Upper lobe of left lung (tissue), 6 donors: ENCODE measurements at regions not wholly inside any gene's neighbourhood (a gene's known extent, or its start where the extent isn't known, plus 50 kb on each side); places are given as distances from the start of the nearest gene placed in this dataset.

Experiments
- ATAC-seq, 2 donors: fragments of 200-7000 bp; cut with Tn5 transposase; one replicate each; pipeline ENCODE4 v1.9.1; 2022; ENCODE audit warnings: mild to moderate bottlenecking in 2 of 2, moderate library complexity in 2 of 2; ENCODE audit not compliant: low FRiP score in 2 of 2
- DNase-seq, 2 donors: peaks; one replicate each; pipeline ENCODE4 v3.0.0-alpha.2; 2019 to 2020
- H3K27ac ChIP-seq, 4 donors: fragments of 200-600 bp; sonication (generic); one replicate each; pipeline ENCODE4 v1.5.1; 2016 to 2019
- H3K27me3 ChIP-seq, 4 donors: fragments of 200-600 bp; sonication (generic); one replicate each; pipeline ENCODE4 v1.5.1; 2017 to 2019
- H3K36me3 ChIP-seq, 4 donors: fragments of 200-600 bp; sonication (generic); one replicate each; pipeline ENCODE4 v1.5.1; 2016 to 2019
- H3K4me1 ChIP-seq, 4 donors: fragments of 200-600 bp; sonication (generic); one replicate each; pipeline ENCODE4 v1.5.1; 2018 to 2019
- H3K4me3 ChIP-seq, 4 donors: fragments of 200-600 bp; sonication (generic); one replicate each; pipeline ENCODE4 v1.5.1; 2017 to 2019; ENCODE audit warnings: mild to moderate bottlenecking in 2 of 4, moderate library complexity in 1 of 4
- H3K9me3 ChIP-seq, 4 donors: fragments of 200-600 bp; sonication (generic); one replicate each; pipeline ENCODE4 v1.5.1; 2018 to 2019
- EP300 ChIP-seq, 4 donors: sonication (generic); formaldehyde crosslinking; IDR thresholded peaks; one replicate each; pipeline ENCODE4 v1.5.1; 2017; ENCODE audit warnings: antibody characterized with exemption in 4 of 4, control low read depth in 2 of 4
- POLR2A ChIP-seq, 4 donors: fragments of 450-650 bp; IDR thresholded peaks; one replicate each; pipeline ENCODE4 v1.5.1; 2016 to 2017; ENCODE audit warnings: antibody characterized with exemption in 4 of 4, mild to moderate bottlenecking in 2 of 4
- POLR2AphosphoS5 ChIP-seq, 2 donors: sonication (generic); formaldehyde crosslinking; IDR thresholded peaks; one replicate each; pipeline ENCODE4 v1.5.1; 2017; ENCODE audit warnings: antibody characterized with exemption in 2 of 2
- WGBS, 2 donors: methylation state at CpG; one replicate each; pipeline ENCODE4 v1.1.5; 2017 to 2018; 5-methylcytosine and 5-hydroxymethylcytosine counted together
- TF ChIP-seq, protein P1 (sequence below), 6 experiments: fragments of 450-650 bp in 4 of 6; fragments of 200-600 bp in 2 of 6; sonication (generic) in 2 of 6; IDR thresholded peaks; one replicate each; pipeline ENCODE4 v1.5.1; 2016 to 2019; ENCODE audit warnings: antibody characterized with exemption in 6 of 6
- donor health status: DM: no; HTN: no; CAD: no; lungs with moderate emphysema.
- donor health status: DM: no; HTN: yes; CAD: no; lungs with severe emphysema.

DNA sequence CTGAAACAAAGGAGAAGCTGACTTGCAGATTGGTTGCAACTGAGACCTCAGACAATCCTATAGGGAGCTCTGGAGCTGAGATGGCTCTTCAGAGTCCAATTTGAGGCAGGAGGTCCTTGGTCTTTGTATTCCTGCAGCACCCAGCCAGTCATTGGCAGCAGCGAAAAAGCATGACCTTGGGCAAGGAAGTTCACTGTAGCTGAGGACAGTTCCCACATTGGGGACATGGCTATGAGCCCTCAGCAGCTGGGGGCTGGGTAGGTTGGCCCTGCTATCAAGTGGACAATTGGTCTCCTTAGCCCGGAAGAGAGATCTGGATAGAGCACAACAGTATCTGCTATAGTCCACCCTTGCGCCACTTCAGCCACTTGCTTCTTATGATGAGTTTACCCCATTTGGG lies 56.9 kb upstream of the ATP6AP2 start:
- no peak for TF ChIP-seq EP300 (IDR thresholded peaks at IDR 0.05)
- no peak for TF ChIP-seq POLR2AphosphoS5 (IDR thresholded peaks at IDR 0.05)
- TF ChIP-seq POLR2A (IDR thresholded peaks at IDR 0.05) = no peak
- TF ChIP-seq, protein P1, sequence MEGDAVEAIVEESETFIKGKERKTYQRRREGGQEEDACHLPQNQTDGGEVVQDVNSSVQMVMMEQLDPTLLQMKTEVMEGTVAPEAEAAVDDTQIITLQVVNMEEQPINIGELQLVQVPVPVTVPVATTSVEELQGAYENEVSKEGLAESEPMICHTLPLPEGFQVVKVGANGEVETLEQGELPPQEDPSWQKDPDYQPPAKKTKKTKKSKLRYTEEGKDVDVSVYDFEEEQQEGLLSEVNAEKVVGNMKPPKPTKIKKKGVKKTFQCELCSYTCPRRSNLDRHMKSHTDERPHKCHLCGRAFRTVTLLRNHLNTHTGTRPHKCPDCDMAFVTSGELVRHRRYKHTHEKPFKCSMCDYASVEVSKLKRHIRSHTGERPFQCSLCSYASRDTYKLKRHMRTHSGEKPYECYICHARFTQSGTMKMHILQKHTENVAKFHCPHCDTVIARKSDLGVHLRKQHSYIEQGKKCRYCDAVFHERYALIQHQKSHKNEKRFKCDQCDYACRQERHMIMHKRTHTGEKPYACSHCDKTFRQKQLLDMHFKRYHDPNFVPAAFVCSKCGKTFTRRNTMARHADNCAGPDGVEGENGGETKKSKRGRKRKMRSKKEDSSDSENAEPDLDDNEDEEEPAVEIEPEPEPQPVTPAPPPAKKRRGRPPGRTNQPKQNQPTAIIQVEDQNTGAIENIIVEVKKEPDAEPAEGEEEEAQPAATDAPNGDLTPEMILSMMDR (IDR thresholded peaks at IDR 0.05) = no peak
- WGBS, 2 donors = 80 to 85% methylated on average over 3 of the region's 3 CpGs
- no peak for ATAC-seq
- no peak overlapping the region for H3K4me3 ChIP-seq
- H3K36me3 ChIP-seq = no peaks in the 10 kb centered on the region
- H3K27ac ChIP-seq = no peak overlapping the region
- H3K9me3 ChIP-seq = no peaks in the 10 kb centered on the region
- no peak for DNase-seq
- H3K4me1 ChIP-seq = no peaks in the 10 kb centered on the region
- H3K27me3 ChIP-seq = no peaks in the 10 kb centered on the region

DNA sequence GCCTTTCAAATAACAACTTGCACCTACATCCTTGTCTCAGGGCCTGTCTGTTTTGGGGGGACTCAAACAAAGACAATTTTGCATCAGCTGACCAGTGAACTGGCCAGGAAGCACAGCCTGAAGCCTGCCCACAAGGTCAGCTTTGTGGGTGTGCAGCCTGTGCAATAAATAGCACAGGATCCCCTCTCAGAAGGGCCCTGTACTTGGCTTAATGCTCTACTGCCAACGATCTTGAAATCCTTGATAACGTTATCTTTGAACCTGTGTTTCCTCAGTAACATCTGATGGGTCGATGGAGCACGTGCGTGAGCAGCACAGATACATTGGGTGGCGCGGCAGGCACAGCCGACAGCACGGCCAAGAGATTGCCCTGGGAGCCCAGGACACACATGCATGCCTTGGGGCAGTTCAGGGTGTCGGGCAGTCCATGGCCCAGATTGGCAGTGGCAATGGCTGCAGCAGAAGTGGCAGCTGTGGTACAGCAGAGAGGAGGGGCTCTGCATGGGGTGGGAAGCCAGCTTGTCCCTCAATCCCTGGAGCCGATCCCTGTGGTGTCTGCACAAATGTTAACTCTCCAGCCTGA lies 58.8 kb upstream of the ATP6AP2 start:
- no peak overlapping the region for H3K4me3 ChIP-seq
- WGBS, 2 donors = 86 to 92% methylated on average over 4 to 11 of the region's 11 CpGs
- TF ChIP-seq POLR2AphosphoS5 (IDR thresholded peaks at IDR 0.05) = no peak
- TF ChIP-seq POLR2A (IDR thresholded peaks at IDR 0.05) = no peak
- TF ChIP-seq, protein P1 (IDR thresholded peaks at IDR 0.05) = no peak
- TF ChIP-seq EP300 (IDR thresholded peaks at IDR 0.05) = no peak
- DNase-seq = peak in 1 of 2 donors; percentile 36
- no peaks in the 10 kb centered on the region for H3K9me3 ChIP-seq
- ATAC-seq = no peak
- H3K4me1 ChIP-seq = no peaks in the 10 kb centered on the region
- no peak overlapping the region for H3K27ac ChIP-seq
- no peaks in the 10 kb centered on the region for H3K27me3 ChIP-seq
- H3K36me3 ChIP-seq = no peaks in the 10 kb centered on the region

DNA sequence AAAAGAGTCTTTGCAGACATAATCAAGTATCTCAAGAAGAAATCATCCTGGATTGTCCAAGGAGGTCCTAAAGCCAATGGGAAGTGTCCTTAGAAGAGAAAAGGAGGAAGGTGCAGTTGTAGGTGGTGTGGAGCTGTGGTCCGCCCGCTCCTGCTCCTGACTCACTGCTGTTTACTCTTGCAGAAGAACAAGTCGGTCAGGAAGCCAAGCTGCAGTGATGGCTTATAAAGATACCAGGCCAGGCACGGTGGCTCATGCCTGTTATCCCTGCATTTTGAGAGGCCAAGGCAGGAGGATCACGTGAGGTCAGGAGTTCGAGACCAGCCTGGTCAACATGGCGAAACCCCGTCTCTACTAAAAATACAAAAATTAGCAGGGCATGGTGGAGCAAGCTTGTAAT lies 66.4 kb upstream of the ATP6AP2 start:
- Histone ChIP-seq H3K4me3 (no peak overlapping the region), H3K9me3 (no peaks in the 10 kb centered on the region), H3K27me3 (no peaks in the 10 kb centered on the region), H3K36me3 (no peaks in the 10 kb centered on the region), H3K27ac (no peak overlapping the region), H3K4me1 (no peaks in the 10 kb centered on the region)
- no peak for ATAC-seq
- no peak for TF ChIP-seq POLR2AphosphoS5 (IDR thresholded peaks at IDR 0.05)
- TF ChIP-seq EP300 (IDR thresholded peaks at IDR 0.05) = no peak
- TF ChIP-seq, protein P1 (IDR thresholded peaks at IDR 0.05) = no peak
- no peak for TF ChIP-seq POLR2A (IDR thresholded peaks at IDR 0.05)
- 80 to 88% methylated on average over 4 to 8 of the region's 8 CpGs for WGBS, 2 donors
- DNase-seq = no peak

DNA sequence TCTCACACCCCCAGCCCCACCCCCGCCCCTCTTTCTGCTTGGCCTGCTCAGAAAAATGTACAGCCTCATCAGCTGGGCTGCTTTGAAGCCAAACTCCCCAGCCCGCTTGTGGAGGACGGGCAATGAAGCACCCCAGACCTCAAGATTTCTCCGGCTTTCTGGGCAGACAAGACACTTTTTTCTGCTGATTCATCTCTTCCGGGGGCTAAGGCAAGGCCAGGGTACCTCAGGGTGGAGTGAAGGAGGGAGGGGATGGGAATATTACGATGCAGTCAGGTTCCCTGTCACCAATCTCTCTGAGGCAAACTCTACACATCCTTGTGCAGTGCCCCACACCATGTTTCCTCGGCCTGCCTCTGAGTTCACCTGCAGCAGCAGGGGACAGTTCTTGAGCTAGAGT lies 66.9 kb upstream of the ATP6AP2 start:
- 74 to 88% methylated on average over 3 to 7 of the region's 7 CpGs for WGBS, 2 donors
- no peak for ATAC-seq
- Histone ChIP-seq H3K4me1 (no peaks in the 10 kb centered on the region), H3K9me3 (no peaks in the 10 kb centered on the region), H3K36me3 (no peaks in the 10 kb centered on the region), H3K4me3 (no peak overlapping the region), H3K27ac (no peak overlapping the region), H3K27me3 (no peaks in the 10 kb centered on the region)
- DNase-seq = no peak
- TF ChIP-seq POLR2AphosphoS5 (IDR thresholded peaks at IDR 0.05) (no peak), POLR2A (IDR thresholded peaks at IDR 0.05) (no peak), EP300 (IDR thresholded peaks at IDR 0.05) (no peak)
- TF ChIP-seq, protein P1 (IDR thresholded peaks at IDR 0.05) = no peak

DNA sequence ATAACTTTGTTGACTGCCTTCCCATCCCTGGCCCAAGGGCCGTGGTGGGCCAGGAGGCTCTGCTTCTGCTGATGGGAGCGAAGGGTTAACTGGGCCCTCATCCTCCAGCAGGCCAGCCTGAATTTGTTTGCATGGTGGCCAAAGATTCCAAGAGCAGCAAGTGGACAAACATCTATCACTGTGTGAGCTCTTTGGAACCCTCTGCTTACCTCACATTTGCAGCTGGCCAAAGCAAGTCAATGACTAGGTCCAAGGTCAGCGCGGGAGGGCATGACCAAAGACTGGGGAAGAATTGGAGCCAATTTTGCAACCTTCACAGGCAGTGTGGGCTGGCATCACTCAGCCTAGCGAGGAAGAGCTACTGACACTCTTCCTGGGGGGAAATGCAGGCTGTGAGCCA lies 67.8 kb upstream of the ATP6AP2 start:
- TF ChIP-seq POLR2A (IDR thresholded peaks at IDR 0.05) (no peak), EP300 (IDR thresholded peaks at IDR 0.05) (no peak)
- no peaks in the 10 kb centered on the region for H3K4me1 ChIP-seq
- H3K4me3 ChIP-seq = no peak overlapping the region
- no peaks in the 10 kb centered on the region for H3K27me3 ChIP-seq
- 79% methylated on average over 5 of the region's 5 CpGs; no CpG with 5 or more reads in 1 of the 2 donors for WGBS, 2 donors
- no peaks in the 10 kb centered on the region for H3K9me3 ChIP-seq
- no peaks in the 10 kb centered on the region for H3K36me3 ChIP-seq
- no peak overlapping the region for H3K27ac ChIP-seq
- DNase-seq = no peak
- no peak for ATAC-seq
